ENCODE measurements at regions not wholly inside any gene's neighbourhood (a gene's known extent, or its start where the extent isn't known, plus 50 kb on each side); places are given as distances from the start of the nearest gene placed in this dataset.

GRCh38 chr5:51544031-51544785 lies 161.0 kb downstream of the ISL1 start:
- H3K9me3 ChIP-seq (ENCODE audit: control insufficient read depth, insufficient read depth, low read depth, low read length) = no peaks in the 10 kb centered on the region
- no peaks in the 10 kb centered on the region for H3K27me3 ChIP-seq (ENCODE audit: control insufficient read depth, insufficient read depth, low read length)
- CTCF ChIA-PET = no interaction called here
- H3K27ac ChIP-seq (ENCODE audit: low read length) = no peak overlapping the region
- ATAC-seq = no peak
- no peaks in the 10 kb centered on the region for H3K36me3 ChIP-seq (ENCODE audit: control insufficient read depth, insufficient read depth, low read length)
- intact Hi-C loops (cut with micrococcal nuclease; ENCODE audit: unreplicated experiment) (no loop called here), in situ Hi-C loops (cut with HindIII; ENCODE audit: low pct_unique_long_range_greater_than_20kb, low sequenced_read_pairs) (no loop called here)
- H3K4me1 ChIP-seq (ENCODE audit: control insufficient read depth, insufficient read depth, low read length) = no peaks in the 10 kb centered on the region
- H3K4me3 ChIP-seq (ENCODE audit: low read depth in 2 of 2, low read length in 2 of 2) = no peak overlapping the region
- POLR2A ChIA-PET = no interaction called here
- TF ChIP-seq TCF7L2 (IDR thresholded peaks at IDR 0.05; ENCODE audit: low read depth, low read length) (no peak), REST (IDR thresholded peaks at IDR 0.05; ENCODE audit: insufficient read depth in 1 of 2, low read depth in 2 of 2, low read length in 1 of 2) (no peak), CTCF (IDR thresholded peaks at IDR 0.05) (no peak), POLR2AphosphoS5 (IDR thresholded peaks at IDR 0.05; ENCODE audit: low read depth, low read length) (no peak), SIN3A (IDR thresholded peaks at IDR 0.05; ENCODE audit: borderline replicate concordance, insufficient read depth, low read depth, low read length) (no peak)
- DNase-seq (ENCODE audit: low read depth, low spot score) = no peak
- BruUV-seq (replicated peaks) = no TSS peak

- H3K9me3 ChIP-seq (ENCODE audit: control insufficient read depth, insufficient read depth, low read depth, low read length) = no peaks in the 10 kb centered on the region
- intact Hi-C loops (cut with micrococcal nuclease; ENCODE audit: unreplicated experiment) (no loop called here), in situ Hi-C loops (cut with HindIII; ENCODE audit: low pct_unique_long_range_greater_than_20kb, low sequenced_read_pairs) (no loop called here)
- H3K27me3 ChIP-seq (ENCODE audit: control insufficient read depth, insufficient read depth, low read length) = no peaks in the 10 kb centered on the region
- H3K4me1 ChIP-seq (ENCODE audit: control insufficient read depth, insufficient read depth, low read length) = no peaks in the 10 kb centered on the region
- ChIA-PET POLR2A (no interaction called here), CTCF (no interaction called here)
- no peaks in the 10 kb centered on the region for H3K36me3 ChIP-seq (ENCODE audit: control insufficient read depth, insufficient read depth, low read length)
- TF ChIP-seq CTCF (IDR thresholded peaks at IDR 0.05) (no peak), TCF7L2 (IDR thresholded peaks at IDR 0.05; ENCODE audit: low read depth, low read length) (no peak), REST (IDR thresholded peaks at IDR 0.05; ENCODE audit: insufficient read depth in 1 of 2, low read depth in 2 of 2, low read length in 1 of 2) (no peak), SIN3A (IDR thresholded peaks at IDR 0.05; ENCODE audit: borderline replicate concordance, insufficient read depth, low read depth, low read length) (no peak), POLR2AphosphoS5 (IDR thresholded peaks at IDR 0.05; ENCODE audit: low read depth, low read length) (no peak)
- no peak for DNase-seq (ENCODE audit: low read depth, low spot score)
- H3K27ac ChIP-seq (ENCODE audit: low read length) = no peak overlapping the region
- BruUV-seq (replicated peaks) = no TSS peak
- ATAC-seq = no peak
- H3K4me3 ChIP-seq (ENCODE audit: low read depth in 2 of 2, low read length in 2 of 2) = no peak overlapping the region
Measured at GRCh38 chr5:51556833-51557232, 173.6 kb downstream of the ISL1 start.

All from Panc1 (cell line).